Upper lobe of left lung (tissue), 6 donors: ENCODE measurements at regions not wholly inside any gene's neighbourhood (a gene's known extent, or its start where the extent isn't known, plus 50 kb on each side); places are given as distances from the start of the nearest gene placed in this dataset.

Experiments
- ATAC-seq, 2 donors: fragments of 200-7000 bp; cut with Tn5 transposase; one replicate each; pipeline ENCODE4 v1.9.1; 2022; ENCODE audit warnings: mild to moderate bottlenecking in 2 of 2, moderate library complexity in 2 of 2; ENCODE audit not compliant: low FRiP score in 2 of 2
- DNase-seq, 2 donors: peaks; one replicate each; pipeline ENCODE4 v3.0.0-alpha.2; 2019 to 2020
- H3K27ac ChIP-seq, 4 donors: fragments of 200-600 bp; sonication (generic); one replicate each; pipeline ENCODE4 v1.5.1; 2016 to 2019
- H3K27me3 ChIP-seq, 4 donors: fragments of 200-600 bp; sonication (generic); one replicate each; pipeline ENCODE4 v1.5.1; 2017 to 2019
- H3K36me3 ChIP-seq, 4 donors: fragments of 200-600 bp; sonication (generic); one replicate each; pipeline ENCODE4 v1.5.1; 2016 to 2019
- H3K4me1 ChIP-seq, 4 donors: fragments of 200-600 bp; sonication (generic); one replicate each; pipeline ENCODE4 v1.5.1; 2018 to 2019
- H3K4me3 ChIP-seq, 4 donors: fragments of 200-600 bp; sonication (generic); one replicate each; pipeline ENCODE4 v1.5.1; 2017 to 2019; ENCODE audit warnings: mild to moderate bottlenecking in 2 of 4, moderate library complexity in 1 of 4
- H3K9me3 ChIP-seq, 4 donors: fragments of 200-600 bp; sonication (generic); one replicate each; pipeline ENCODE4 v1.5.1; 2018 to 2019
- CTCF ChIP-seq, 6 experiments: fragments of 450-650 bp in 4 of 6; fragments of 200-600 bp in 2 of 6; sonication (generic) in 2 of 6; IDR thresholded peaks; one replicate each; pipeline ENCODE4 v1.5.1; 2016 to 2019; ENCODE audit warnings: antibody characterized with exemption in 6 of 6
- EP300 ChIP-seq, 4 donors: sonication (generic); formaldehyde crosslinking; IDR thresholded peaks; one replicate each; pipeline ENCODE4 v1.5.1; 2017; ENCODE audit warnings: antibody characterized with exemption in 4 of 4, control low read depth in 2 of 4
- POLR2A ChIP-seq, 4 donors: fragments of 450-650 bp; IDR thresholded peaks; one replicate each; pipeline ENCODE4 v1.5.1; 2016 to 2017; ENCODE audit warnings: antibody characterized with exemption in 4 of 4, mild to moderate bottlenecking in 2 of 4
- POLR2AphosphoS5 ChIP-seq, 2 donors: sonication (generic); formaldehyde crosslinking; IDR thresholded peaks; one replicate each; pipeline ENCODE4 v1.5.1; 2017; ENCODE audit warnings: antibody characterized with exemption in 2 of 2
- WGBS, 2 donors: methylation state at CpG; one replicate each; pipeline ENCODE4 v1.1.5; 2017 to 2018; 5-methylcytosine and 5-hydroxymethylcytosine counted together
- donor health status: DM: no; HTN: no; CAD: no; lungs with moderate emphysema.
- donor health status: DM: no; HTN: yes; CAD: no; lungs with severe emphysema.

GRCh38 chrX:81708487-81708886, 506.6 kb downstream of the SH3BGRL start:
- no peaks in the 10 kb centered on the region for H3K4me1 ChIP-seq
- no peak for ATAC-seq
- TF ChIP-seq POLR2AphosphoS5 (IDR thresholded peaks at IDR 0.05) (no peak), POLR2A (IDR thresholded peaks at IDR 0.05) (no peak), EP300 (IDR thresholded peaks at IDR 0.05) (no peak), CTCF (IDR thresholded peaks at IDR 0.05) (no peak)

GRCh38 chrX:81728622-81729021, 526.7 kb downstream of the SH3BGRL start:
- 68 to 82% methylated on average over 2 of the region's 2 CpGs for WGBS, 2 donors
- no peak for ATAC-seq
- Histone ChIP-seq H3K27ac (no peak overlapping the region), H3K27me3 (no peaks in the 10 kb centered on the region), H3K36me3 (no peaks in the 10 kb centered on the region), H3K9me3 (peaks cover 0 to 31% (median 0%) of the 10 kb centered on the region in 4 donors), H3K4me3 (no peak overlapping the region), H3K4me1 (no peaks in the 10 kb centered on the region)
- no peak for DNase-seq
- TF ChIP-seq POLR2A (IDR thresholded peaks at IDR 0.05) (no peak), CTCF (IDR thresholded peaks at IDR 0.05) (no peak), EP300 (IDR thresholded peaks at IDR 0.05) (no peak), POLR2AphosphoS5 (IDR thresholded peaks at IDR 0.05) (no peak)

More at GRCh38 chrX:81708487-81708886, 506.6 kb downstream of the SH3BGRL start:
- H3K4me3 ChIP-seq: no peak overlapping the region
- H3K27ac ChIP-seq: no peak overlapping the region
- WGBS, 2 donors: 74 to 78% methylated on average over 3 of the region's 3 CpGs
- no peaks in the 10 kb centered on the region for H3K36me3 ChIP-seq
- no peaks in the 10 kb centered on the region for H3K27me3 ChIP-seq
- H3K9me3 ChIP-seq: no peaks in the 10 kb centered on the region
- no peak for DNase-seq

- no peak for ATAC-seq
- 61 to 70% methylated on average over 3 to 4 of the region's 4 CpGs for WGBS, 2 donors
- Histone ChIP-seq H3K4me3 (no peak overlapping the region), H3K27ac (no peak overlapping the region), H3K27me3 (no peaks in the 10 kb centered on the region), H3K9me3 (peaks cover 0 to 31% (median 0%) of the 10 kb centered on the region in 4 donors), H3K36me3 (no peaks in the 10 kb centered on the region), H3K4me1 (no peaks in the 10 kb centered on the region)
- no peak for TF ChIP-seq POLR2A (IDR thresholded peaks at IDR 0.05)
- TF ChIP-seq POLR2AphosphoS5 (IDR thresholded peaks at IDR 0.05): no peak
- TF ChIP-seq CTCF (IDR thresholded peaks at IDR 0.05): no peak
- no peak for TF ChIP-seq EP300 (IDR thresholded peaks at IDR 0.05)
- no peak for DNase-seq
Observed at GRCh38 chrX:81729269-81729777, 527.4 kb downstream of the SH3BGRL start.

- Histone ChIP-seq H3K36me3 (no peaks in the 10 kb centered on the region), H3K4me3 (no peak overlapping the region), H3K27ac (no peak overlapping the region), H3K9me3 (no peaks in the 10 kb centered on the region), H3K4me1 (no peaks in the 10 kb centered on the region), H3K27me3 (no peaks in the 10 kb centered on the region)
- 58 to 75% methylated on average over 2 of the region's 2 CpGs for WGBS, 2 donors
- no peak for TF ChIP-seq CTCF (IDR thresholded peaks at IDR 0.05)
- no peak for TF ChIP-seq POLR2A (IDR thresholded peaks at IDR 0.05)
- TF ChIP-seq POLR2AphosphoS5 (IDR thresholded peaks at IDR 0.05): no peak
- TF ChIP-seq EP300 (IDR thresholded peaks at IDR 0.05): no peak
- ATAC-seq: no peak
- DNase-seq: no peak
Observed at GRCh38 chrX:81779701-81780100, 577.8 kb downstream of the SH3BGRL start.

GRCh38 chrX:81791086-81791485, 589.2 kb downstream of the SH3BGRL start:
- no peak overlapping the region for H3K27ac ChIP-seq
- no peaks in the 10 kb centered on the region for H3K4me1 ChIP-seq
- DNase-seq (no peak), ATAC-seq (no peak)
- H3K27me3 ChIP-seq: no peaks in the 10 kb centered on the region
- no peaks in the 10 kb centered on the region for H3K9me3 ChIP-seq
- 80 to 82% methylated on average over 1 of the region's 1 CpG for WGBS, 2 donors
- TF ChIP-seq POLR2AphosphoS5 (IDR thresholded peaks at IDR 0.05): no peak
- no peak for TF ChIP-seq CTCF (IDR thresholded peaks at IDR 0.05)
- no peak for TF ChIP-seq EP300 (IDR thresholded peaks at IDR 0.05)
- TF ChIP-seq POLR2A (IDR thresholded peaks at IDR 0.05): no peak
- H3K36me3 ChIP-seq: no peaks in the 10 kb centered on the region
- H3K4me3 ChIP-seq: no peak overlapping the region
